Osteocyte (in vitro differentiated cells): ENCODE measurements at regions not wholly inside any gene's neighbourhood (a gene's known extent, or its start where the extent isn't known, plus 50 kb on each side); places are given as distances from the start of the nearest gene placed in this dataset.

Experiments
- DNase-seq: peaks from one replicate; pipeline ENCODE4 v3.0.0; 2021; ENCODE audit warnings: mixed read lengths; ENCODE audit not compliant: unreplicated experiment; ENCODE audit errors: extremely low spot score
- H3K27ac Mint-ChIP-seq: one replicate; pipeline ENCODE4 v1.8.0; 2021; ENCODE audit warnings: mild to moderate bottlenecking, mixed read lengths; ENCODE audit not compliant: unreplicated experiment
- H3K27me3 Mint-ChIP-seq: one replicate; pipeline ENCODE4 v1.8.0; 2021; ENCODE audit warnings: mixed read lengths; ENCODE audit not compliant: unreplicated experiment
- H3K36me3 Mint-ChIP-seq: one replicate; pipeline ENCODE4 v1.8.0; 2021; ENCODE audit warnings: mixed read lengths; ENCODE audit not compliant: unreplicated experiment
- H3K4me1 Mint-ChIP-seq: one replicate; pipeline ENCODE4 v1.8.0; 2021; ENCODE audit warnings: mixed read lengths; ENCODE audit not compliant: unreplicated experiment
- H3K4me3 Mint-ChIP-seq: one replicate; pipeline ENCODE4 v1.8.0; 2021; ENCODE audit warnings: mild to moderate bottlenecking, moderate library complexity, mixed read lengths; ENCODE audit not compliant: unreplicated experiment
- H3K9me3 Mint-ChIP-seq: one replicate; pipeline ENCODE4 v1.8.0; 2021; ENCODE audit warnings: mixed read lengths; ENCODE audit not compliant: unreplicated experiment
- CTCF ChIP-seq: fragments of 200-600 bp; sonication (generic); IDR thresholded peaks from 2 replicates; pipeline ENCODE4 v1.5.0; 2021; ENCODE audit warnings: antibody characterized with exemption, mild to moderate bottlenecking, moderate library complexity

- no peak for TF ChIP-seq CTCF
- Mint-ChIP-seq H3K4me1 (no peaks in the 10 kb centered on the region), H3K27me3 (peaks cover 8% of the 10 kb centered on the region), H3K9me3 (peaks cover 7% of the 10 kb centered on the region), H3K36me3 (no peaks in the 10 kb centered on the region), H3K27ac (no peak overlapping the region), H3K4me3 (no peak overlapping the region)
- no peak for DNase-seq
Measured at GRCh38 chr2:138113871-138114525, 149.7 kb downstream of the HNMT start.

- H3K4me1 Mint-ChIP-seq = no peaks in the 10 kb centered on the region
- no peaks in the 10 kb centered on the region for H3K36me3 Mint-ChIP-seq
- DNase-seq = no peak
- peaks cover 7% of the 10 kb centered on the region for H3K9me3 Mint-ChIP-seq
- peaks cover 5% of the 10 kb centered on the region for H3K27me3 Mint-ChIP-seq
- H3K27ac Mint-ChIP-seq = no peak overlapping the region
- no peak overlapping the region for H3K4me3 Mint-ChIP-seq
- no peak for TF ChIP-seq CTCF
Measured at GRCh38 chr2:138115666-138116065, 151.4 kb downstream of the HNMT start.

DNA sequence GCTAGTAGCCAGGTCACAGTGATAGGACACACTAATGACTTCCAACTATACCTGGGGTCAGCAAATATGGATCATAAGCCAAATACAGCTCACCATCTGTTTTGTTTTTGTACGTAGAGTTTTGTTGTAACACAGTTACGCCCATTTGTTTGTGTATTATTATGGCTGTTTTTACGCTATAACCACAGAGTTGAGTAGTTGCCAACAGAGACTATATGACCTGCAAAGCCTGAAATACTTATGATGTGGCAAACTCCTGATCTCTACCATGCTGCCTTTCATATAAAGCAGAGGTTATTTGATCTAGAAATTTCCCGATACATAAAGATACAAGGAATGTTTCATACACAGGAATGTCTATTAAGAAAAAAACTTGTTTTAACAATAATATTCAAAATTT, 152.2 kb downstream of the HNMT start:
- H3K4me1 Mint-ChIP-seq = no peaks in the 10 kb centered on the region
- no peak for DNase-seq
- no peak overlapping the region for H3K4me3 Mint-ChIP-seq
- no peaks in the 10 kb centered on the region for H3K36me3 Mint-ChIP-seq
- H3K27ac Mint-ChIP-seq = no peak overlapping the region
- peaks cover 5% of the 10 kb centered on the region for H3K27me3 Mint-ChIP-seq
- TF ChIP-seq CTCF = no peak
- H3K9me3 Mint-ChIP-seq = peaks cover 7% of the 10 kb centered on the region

DNA sequence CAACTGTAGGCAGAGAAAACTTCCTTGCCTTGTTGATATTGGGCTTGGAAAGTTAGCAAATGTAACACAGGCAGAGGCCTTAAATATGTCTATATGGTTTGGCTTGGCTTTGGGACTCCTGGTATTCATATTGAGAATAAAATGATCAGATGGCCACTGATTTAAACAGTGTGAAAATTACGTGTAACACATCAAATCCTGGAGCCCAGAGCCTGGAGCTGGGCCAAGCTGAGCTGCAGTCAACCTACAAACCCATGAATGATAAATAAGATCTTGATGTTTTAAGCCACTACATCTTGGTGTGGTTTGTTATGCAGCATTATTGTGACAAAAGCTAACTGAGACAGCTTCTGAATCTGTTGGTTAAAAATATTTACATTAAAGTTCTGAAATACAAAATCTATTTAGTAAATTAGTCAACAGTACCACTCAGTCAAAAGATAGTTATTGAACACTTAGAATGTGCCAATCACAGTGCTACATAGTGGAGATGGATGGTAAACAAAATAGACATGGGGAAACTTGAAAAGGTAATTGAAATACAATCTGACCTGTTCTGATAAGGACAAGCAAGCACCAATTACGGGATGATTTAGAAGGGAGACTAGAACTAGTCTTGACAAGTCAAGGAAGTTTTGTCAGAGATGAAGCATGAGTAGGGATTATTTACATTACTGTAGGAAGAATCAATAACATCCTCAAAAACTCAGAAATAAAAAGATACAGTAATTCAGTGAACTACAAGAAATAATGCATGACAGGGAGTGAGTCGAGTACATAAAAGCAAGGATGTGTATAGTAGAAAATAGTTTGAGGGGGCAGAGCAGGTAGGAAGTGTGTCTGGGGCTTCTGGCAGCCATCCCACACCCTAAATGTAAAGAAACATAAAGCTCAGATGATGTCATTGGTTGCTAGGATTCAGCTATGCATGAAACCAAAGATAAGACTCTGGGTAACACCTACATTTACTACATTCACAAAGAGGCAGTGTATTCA, 157.7 kb downstream of the HNMT start:
- TF ChIP-seq CTCF = no peak
- no peak overlapping the region for H3K4me3 Mint-ChIP-seq
- no peak overlapping the region for H3K27ac Mint-ChIP-seq
- H3K27me3 Mint-ChIP-seq = peaks cover 12% of the 10 kb centered on the region
- no peaks in the 10 kb centered on the region for H3K36me3 Mint-ChIP-seq
- H3K9me3 Mint-ChIP-seq = no peaks in the 10 kb centered on the region
- no peak for DNase-seq
- H3K4me1 Mint-ChIP-seq = no peaks in the 10 kb centered on the region

DNA sequence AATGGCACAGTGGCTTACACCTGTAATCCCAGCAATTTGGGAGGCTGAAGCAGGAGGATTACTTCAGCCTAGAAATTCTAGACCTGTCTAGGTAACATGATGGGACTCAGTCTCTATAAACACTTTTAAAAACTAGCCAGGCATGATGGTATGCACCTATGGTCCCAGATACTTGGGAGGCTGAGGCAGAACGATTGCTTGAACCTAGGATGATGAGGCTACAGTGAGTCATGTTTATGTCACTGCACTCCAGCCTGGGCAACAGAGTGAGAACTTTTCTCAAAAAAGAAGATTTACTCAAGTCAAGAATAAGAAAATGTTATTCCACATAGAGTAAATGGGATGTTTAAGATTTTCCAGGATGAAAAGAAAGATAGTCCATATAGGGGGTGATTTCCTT, 158.6 kb downstream of the HNMT start:
- TF ChIP-seq CTCF = no peak

More for the DNA sequence above, 158.6 kb downstream of the HNMT start:
- H3K4me3 Mint-ChIP-seq = no peak overlapping the region
- peaks cover 16% of the 10 kb centered on the region for H3K27me3 Mint-ChIP-seq
- DNase-seq = no peak
- no peaks in the 10 kb centered on the region for H3K9me3 Mint-ChIP-seq
- H3K4me1 Mint-ChIP-seq = no peaks in the 10 kb centered on the region
- H3K36me3 Mint-ChIP-seq = no peaks in the 10 kb centered on the region
- H3K27ac Mint-ChIP-seq = no peak overlapping the region
